HL-60 (cell line): ENCODE measurements at regions not wholly inside any gene's neighbourhood (a gene's known extent, or its start where the extent isn't known, plus 50 kb on each side); places are given as distances from the start of the nearest gene placed in this dataset.
A peak's percentile ranks its signal among the peaks of the same experiment; 100 is the strongest.

Source experiments
- DNase-seq, 2 experiments: peaks; one replicate each; pipeline ENCODE4 v3.0.0-alpha.2; 2010 to 2020; ENCODE audit warnings: low read depth in 1 of 2, low spot score in 1 of 2
- H3K27ac ChIP-seq: fragments of 250-450 bp; sonication (Bioruptor Pico); replicated peaks from 2 replicates; pipeline ENCODE4 v1.5.1; 2020; ENCODE audit warnings: mild to moderate bottlenecking, moderate library complexity
- H3K27me3 ChIP-seq: fragments of 250-450 bp; sonication (Bioruptor Pico); 2 replicates; pipeline ENCODE4 v1.5.1; 2021; ENCODE audit warnings: mild to moderate bottlenecking, moderate library complexity; ENCODE audit not compliant: insufficient read depth, poor library complexity, severe bottlenecking
- H3K4me3 ChIP-seq: replicated peaks from 2 replicates; pipeline ENCODE4 v1.5.1; 2011; ENCODE audit warnings: mild to moderate bottlenecking, control low read depth, low read length; ENCODE audit not compliant: insufficient read depth
- CTCF ChIP-seq: IDR thresholded peaks from one replicate; pipeline ENCODE4 v1.5.1; 2011; ENCODE audit warnings: low read length, control low read depth, inconsistent platforms; ENCODE audit not compliant: insufficient read depth
- GABPA ChIP-seq: IDR thresholded peaks from 2 replicates; pipeline ENCODE4 v1.6.1; 2012; ENCODE audit warnings: low read depth
- POLR2AphosphoS5 ChIP-seq: IDR thresholded peaks from 2 replicates; pipeline ENCODE4 v1.6.1; 2012; ENCODE audit warnings: low read depth
- REST ChIP-seq: IDR thresholded peaks from 2 replicates; pipeline ENCODE4 v1.6.1; 2012; ENCODE audit warnings: low read depth; ENCODE audit not compliant: insufficient replicate concordance
- SPI1 ChIP-seq: IDR thresholded peaks from 2 replicates; pipeline ENCODE4 v1.6.1; 2012; ENCODE audit warnings: low read depth, mild to moderate bottlenecking, borderline replicate concordance

- DNase-seq, result no peak
- no peak overlapping the region for H3K27ac ChIP-seq
- H3K4me3 ChIP-seq, result no peak overlapping the region
- H3K27me3 ChIP-seq, result no peaks in the 10 kb centered on the region
- no peak for TF ChIP-seq POLR2AphosphoS5
- no peak for TF ChIP-seq CTCF
- no peak for TF ChIP-seq SPI1
- TF ChIP-seq REST, result no peak
- no peak for TF ChIP-seq GABPA
Measured at GRCh38 chrX:125395626-125396025, 76.0 kb downstream of the TEX13C start.

GRCh38 chrX:125398959-125399440 lies 79.3 kb downstream of the TEX13C start:
- no peaks in the 10 kb centered on the region for H3K27me3 ChIP-seq
- H3K4me3 ChIP-seq, result no peak overlapping the region
- peak in 1 of 2 experiments; percentile 36 for DNase-seq
- no peak overlapping the region for H3K27ac ChIP-seq
- TF ChIP-seq SPI1 (no peak), REST (no peak), POLR2AphosphoS5 (no peak), GABPA (no peak), CTCF (no peak)

- no peak for DNase-seq
- Histone ChIP-seq H3K4me3 (no peak overlapping the region), H3K27me3 (no peaks in the 10 kb centered on the region), H3K27ac (no peak overlapping the region)
- TF ChIP-seq POLR2AphosphoS5 (no peak), SPI1 (no peak)
Measured at GRCh38 chrX:125402807-125403206, 83.1 kb downstream of the TEX13C start.

GRCh38 chrX:125404667-125405160 lies 85.0 kb downstream of the TEX13C start:
- DNase-seq, result no peak
- no peak overlapping the region for H3K4me3 ChIP-seq
- TF ChIP-seq REST (no peak), SPI1 (no peak), POLR2AphosphoS5 (no peak), GABPA (no peak), CTCF (no peak)
- no peaks in the 10 kb centered on the region for H3K27me3 ChIP-seq
- H3K27ac ChIP-seq, result no peak overlapping the region
